Fibroblast of villous mesenchyme (primary cell): ENCODE measurements at regions not wholly inside any gene's neighbourhood (a gene's known extent, or its start where the extent isn't known, plus 50 kb on each side); places are given as distances from the start of the nearest gene placed in this dataset.

Source experiments
- DNase-seq: peaks from one replicate; pipeline ENCODE4 v3.0.0-alpha.2; 2010; ENCODE audit warnings: low read depth
- H3K4me3 ChIP-seq: 2 replicates; pipeline ENCODE4 v1.5.1; 2011; ENCODE audit warnings: low read depth, mild to moderate bottlenecking, low read length
- TF ChIP-seq, protein P1 (sequence below): IDR thresholded peaks from 2 replicates; pipeline ENCODE4 v1.5.1; 2012; ENCODE audit warnings: low read depth, mild to moderate bottlenecking, low read length; ENCODE audit not compliant: insufficient read depth

DNA sequence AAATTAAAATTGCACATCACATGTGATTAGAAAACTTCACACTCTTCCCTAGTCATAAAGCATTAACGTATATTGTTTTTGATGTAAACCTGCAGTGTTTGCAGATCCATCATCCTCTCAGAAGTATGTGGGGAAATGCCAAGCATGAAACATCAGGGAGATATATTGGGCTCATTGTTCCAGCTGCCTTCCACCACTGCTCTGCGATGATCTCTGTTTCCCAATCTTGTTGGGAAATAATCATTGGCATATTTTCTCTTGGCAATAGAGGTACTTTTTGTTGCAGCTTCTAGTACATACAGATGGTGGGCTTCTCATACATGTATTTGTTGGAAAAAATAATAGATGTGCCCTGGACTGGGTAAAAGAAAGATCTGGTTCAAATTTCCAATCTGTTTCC, 466.3 kb upstream of the HS3ST1 start:
- H3K4me3 ChIP-seq = no peak overlapping the region
- DNase-seq = no peak
- TF ChIP-seq, protein P1, sequence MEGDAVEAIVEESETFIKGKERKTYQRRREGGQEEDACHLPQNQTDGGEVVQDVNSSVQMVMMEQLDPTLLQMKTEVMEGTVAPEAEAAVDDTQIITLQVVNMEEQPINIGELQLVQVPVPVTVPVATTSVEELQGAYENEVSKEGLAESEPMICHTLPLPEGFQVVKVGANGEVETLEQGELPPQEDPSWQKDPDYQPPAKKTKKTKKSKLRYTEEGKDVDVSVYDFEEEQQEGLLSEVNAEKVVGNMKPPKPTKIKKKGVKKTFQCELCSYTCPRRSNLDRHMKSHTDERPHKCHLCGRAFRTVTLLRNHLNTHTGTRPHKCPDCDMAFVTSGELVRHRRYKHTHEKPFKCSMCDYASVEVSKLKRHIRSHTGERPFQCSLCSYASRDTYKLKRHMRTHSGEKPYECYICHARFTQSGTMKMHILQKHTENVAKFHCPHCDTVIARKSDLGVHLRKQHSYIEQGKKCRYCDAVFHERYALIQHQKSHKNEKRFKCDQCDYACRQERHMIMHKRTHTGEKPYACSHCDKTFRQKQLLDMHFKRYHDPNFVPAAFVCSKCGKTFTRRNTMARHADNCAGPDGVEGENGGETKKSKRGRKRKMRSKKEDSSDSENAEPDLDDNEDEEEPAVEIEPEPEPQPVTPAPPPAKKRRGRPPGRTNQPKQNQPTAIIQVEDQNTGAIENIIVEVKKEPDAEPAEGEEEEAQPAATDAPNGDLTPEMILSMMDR = no peak

DNA sequence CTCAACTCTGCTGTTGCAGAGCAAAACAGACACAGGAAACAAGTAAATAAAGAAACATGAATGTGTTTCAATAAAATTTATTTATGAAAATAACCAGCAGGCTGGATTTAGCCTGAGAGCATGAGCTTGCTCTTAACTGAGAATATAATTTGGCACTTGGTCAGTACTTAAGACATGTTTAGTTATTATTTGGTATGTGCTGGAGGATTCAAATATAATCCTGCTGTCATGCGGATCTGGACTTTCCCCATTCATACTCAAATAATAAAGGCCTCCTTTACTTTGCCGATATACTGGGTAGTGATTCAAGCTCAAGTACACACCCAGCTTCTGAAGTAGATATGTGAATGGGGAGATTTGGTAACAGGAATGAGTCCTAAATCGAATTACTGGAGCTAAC, 465.5 kb upstream of the HS3ST1 start:
- no peak overlapping the region for H3K4me3 ChIP-seq
- DNase-seq = no peak
- TF ChIP-seq, protein P1 = no peak

DNA sequence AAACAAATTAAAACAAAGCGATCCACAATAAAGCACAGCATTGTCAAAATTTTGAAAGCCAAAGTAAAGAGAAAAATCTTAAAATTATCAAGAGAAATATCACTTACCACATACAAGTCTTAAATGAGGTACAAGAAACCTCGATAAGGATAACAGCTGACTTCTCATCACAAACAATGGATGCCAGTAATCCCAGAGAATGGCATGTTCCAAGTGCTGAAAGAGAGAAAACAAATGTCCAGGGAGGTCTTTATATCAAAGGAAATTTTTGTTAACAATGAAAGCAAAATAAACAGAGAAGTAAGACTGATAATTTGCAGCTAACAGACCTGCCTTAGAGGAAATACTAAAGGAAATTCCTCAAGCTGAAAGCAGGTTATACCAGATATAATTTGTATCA, 460.4 kb upstream of the HS3ST1 start:
- H3K4me3 ChIP-seq = no peak overlapping the region
- TF ChIP-seq, protein P1 = no peak
- no peak for DNase-seq

DNA sequence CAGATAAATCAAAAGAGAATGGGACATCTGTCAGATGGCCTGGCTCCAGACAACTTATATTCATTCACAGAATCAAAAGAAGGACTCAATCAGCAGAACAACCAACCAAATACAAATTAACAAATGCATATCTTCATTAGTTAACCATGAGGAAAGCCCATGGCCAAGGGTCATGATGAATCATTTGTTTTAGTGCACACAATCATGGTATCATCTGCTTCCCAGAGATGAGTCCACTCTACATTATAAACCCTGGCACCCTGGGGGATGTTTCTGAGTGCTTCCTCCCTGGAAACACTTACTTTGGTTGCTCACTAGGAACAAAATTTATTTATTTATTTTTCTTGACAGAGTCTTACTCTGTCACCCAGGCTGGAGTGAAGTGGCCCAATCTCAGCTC, 453.3 kb upstream of the HS3ST1 start:
- no peak for DNase-seq
- H3K4me3 ChIP-seq = no peak overlapping the region
- TF ChIP-seq, protein P1 = no peak

DNA sequence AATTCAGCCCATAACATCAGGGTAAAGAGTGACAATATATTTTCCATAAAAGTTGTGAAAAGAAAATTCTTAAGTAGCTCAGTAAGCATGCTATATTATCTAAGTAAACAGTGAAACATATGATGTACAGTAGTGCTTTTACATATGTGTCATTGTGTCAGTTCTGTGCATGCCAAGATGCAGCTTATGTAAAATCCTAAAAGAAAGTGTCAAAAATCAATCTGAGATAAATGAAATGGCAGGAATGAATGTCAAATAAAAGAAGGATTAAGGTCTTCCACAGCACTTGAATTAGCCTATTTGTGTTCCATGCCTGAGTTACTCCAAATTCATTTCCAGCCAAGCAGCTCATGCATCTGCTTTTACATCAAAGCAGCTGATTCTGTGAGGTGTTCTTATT, 452.7 kb upstream of the HS3ST1 start:
- TF ChIP-seq, protein P1 = no peak
- DNase-seq = no peak
- H3K4me3 ChIP-seq = no peak overlapping the region

DNA sequence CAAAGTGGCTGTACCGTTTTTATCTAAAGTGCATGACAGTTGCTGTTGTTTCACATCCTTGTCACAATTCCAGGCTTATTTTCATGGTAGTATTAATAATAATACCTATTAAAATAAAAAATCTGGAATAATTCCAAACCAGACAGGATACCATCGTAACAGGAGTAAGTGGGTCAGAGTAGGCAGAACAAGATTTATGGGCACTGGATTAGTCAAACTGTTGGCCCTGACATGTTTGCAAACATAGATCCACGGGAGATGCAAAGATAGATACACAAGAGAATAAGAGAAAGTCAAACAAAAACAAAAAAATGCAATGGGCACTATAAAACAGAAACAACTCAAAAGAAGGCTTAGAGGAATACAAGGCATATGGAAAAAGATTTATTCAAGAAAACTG, 449.5 kb upstream of the HS3ST1 start:
- H3K4me3 ChIP-seq = no peak overlapping the region
- TF ChIP-seq, protein P1 = no peak
- DNase-seq = no peak

DNA sequence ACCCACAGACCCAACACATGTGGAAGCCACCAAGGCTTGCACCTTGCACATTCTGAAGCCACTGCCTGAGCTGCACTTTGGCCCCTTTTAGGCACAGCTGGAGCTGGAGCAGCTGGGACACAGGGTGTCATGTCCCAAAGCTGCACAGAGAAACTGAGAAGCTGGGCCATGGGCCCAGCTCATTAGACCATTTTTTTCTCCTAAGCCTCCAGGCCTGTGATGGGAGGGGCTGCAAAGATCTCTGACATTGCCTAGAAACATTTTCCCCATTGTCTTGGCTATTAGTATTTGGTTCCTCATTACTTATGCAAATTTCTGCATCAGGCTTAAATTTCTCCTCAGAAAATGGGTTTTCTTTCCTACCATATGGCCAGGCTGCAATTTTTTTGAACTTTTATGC, 447.4 kb upstream of the HS3ST1 start:
- DNase-seq = no peak
- TF ChIP-seq, protein P1 = no peak
- H3K4me3 ChIP-seq = no peak overlapping the region
